Retinal pigment epithelial cell (primary cell): ENCODE measurements at regions not wholly inside any gene's neighbourhood (a gene's known extent, or its start where the extent isn't known, plus 50 kb on each side); places are given as distances from the start of the nearest gene placed in this dataset.

Source experiments
- DNase-seq: peaks from one replicate; pipeline ENCODE4 v3.0.0-alpha.2; 2010; ENCODE audit warnings: low read depth
- H3K4me3 ChIP-seq: 2 replicates; pipeline ENCODE4 v1.5.1; 2011; ENCODE audit warnings: mild to moderate bottlenecking, low read length, control low read depth, moderate library complexity
- TF ChIP-seq, protein P1 (sequence below): conservative IDR thresholded peaks from 2 replicates; pipeline ENCODE4 v1.5.1; 2011; ENCODE audit warnings: low read depth, low read length, control low read depth, inconsistent platforms

DNA sequence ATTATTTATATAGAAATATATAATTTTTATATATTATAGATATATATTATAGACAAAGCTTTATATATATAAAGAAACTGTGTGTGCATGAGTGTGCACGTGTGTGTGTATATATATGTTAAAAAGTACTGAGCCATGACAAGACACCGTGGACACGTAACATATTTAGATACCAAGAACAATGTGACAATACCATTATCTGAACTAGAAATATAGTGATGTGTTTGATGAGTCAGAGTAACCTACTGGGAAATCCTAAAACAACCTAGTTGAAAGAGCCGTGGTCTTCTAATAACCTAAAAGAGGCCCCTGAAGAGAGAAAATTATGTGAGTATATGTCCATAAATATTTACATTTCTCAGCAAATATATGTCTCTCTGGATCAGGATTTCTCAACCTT is 50.7 kb upstream of the ITGB8 start:
- H3K4me3 ChIP-seq, result no peak overlapping the region
- TF ChIP-seq, protein P1, sequence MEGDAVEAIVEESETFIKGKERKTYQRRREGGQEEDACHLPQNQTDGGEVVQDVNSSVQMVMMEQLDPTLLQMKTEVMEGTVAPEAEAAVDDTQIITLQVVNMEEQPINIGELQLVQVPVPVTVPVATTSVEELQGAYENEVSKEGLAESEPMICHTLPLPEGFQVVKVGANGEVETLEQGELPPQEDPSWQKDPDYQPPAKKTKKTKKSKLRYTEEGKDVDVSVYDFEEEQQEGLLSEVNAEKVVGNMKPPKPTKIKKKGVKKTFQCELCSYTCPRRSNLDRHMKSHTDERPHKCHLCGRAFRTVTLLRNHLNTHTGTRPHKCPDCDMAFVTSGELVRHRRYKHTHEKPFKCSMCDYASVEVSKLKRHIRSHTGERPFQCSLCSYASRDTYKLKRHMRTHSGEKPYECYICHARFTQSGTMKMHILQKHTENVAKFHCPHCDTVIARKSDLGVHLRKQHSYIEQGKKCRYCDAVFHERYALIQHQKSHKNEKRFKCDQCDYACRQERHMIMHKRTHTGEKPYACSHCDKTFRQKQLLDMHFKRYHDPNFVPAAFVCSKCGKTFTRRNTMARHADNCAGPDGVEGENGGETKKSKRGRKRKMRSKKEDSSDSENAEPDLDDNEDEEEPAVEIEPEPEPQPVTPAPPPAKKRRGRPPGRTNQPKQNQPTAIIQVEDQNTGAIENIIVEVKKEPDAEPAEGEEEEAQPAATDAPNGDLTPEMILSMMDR, result no peak
- no peak for DNase-seq

DNA sequence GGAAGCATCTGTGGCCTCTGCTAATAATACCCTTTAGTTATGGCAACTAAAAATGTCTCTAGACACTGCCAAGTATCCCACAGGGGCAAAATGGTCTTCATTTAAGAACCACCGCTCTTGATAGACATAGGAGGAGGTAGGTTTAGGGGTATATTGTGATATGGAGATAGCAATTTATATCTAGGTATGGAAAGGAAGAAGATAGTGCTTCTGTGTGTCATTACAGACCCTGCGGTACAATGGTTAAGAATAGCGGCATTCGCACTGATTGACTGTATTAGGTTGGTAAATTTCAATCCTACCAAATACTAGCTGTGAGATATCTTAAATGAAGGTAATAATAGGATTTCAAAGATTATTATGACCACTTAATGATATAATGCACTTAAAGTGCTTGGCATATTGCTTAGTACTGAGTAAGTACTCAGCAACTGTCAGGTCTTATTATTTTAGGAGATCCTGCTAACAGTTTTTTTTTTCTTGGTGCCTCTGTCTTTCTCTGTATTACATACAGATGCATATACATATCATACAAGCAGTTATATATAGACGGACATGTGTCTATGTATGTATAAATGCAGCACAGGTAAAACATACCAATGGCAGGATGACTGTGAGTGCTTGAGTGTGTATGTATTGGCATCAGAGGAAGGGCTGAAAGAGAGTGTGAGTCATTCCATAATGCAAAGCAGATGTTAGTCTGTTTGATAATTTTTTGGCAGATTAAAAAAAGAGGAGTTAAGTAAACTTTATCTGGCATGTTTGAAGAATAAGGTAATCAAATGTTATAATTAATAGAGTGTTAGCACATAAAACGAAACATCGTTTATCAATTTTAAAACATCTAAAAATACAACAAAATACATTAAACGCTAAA is 50.0 kb upstream of the ITGB8 start:
- DNase-seq, result no peak
- TF ChIP-seq, protein P1, result no peak
- H3K4me3 ChIP-seq, result no peak overlapping the region
